Lung (tissue), 11 donors: ENCODE measurements at regions not wholly inside any gene's neighbourhood (a gene's known extent, or its start where the extent isn't known, plus 50 kb on each side); places are given as distances from the start of the nearest gene placed in this dataset.
A peak's percentile ranks its signal among the peaks of the same experiment; 100 is the strongest.

Source experiments
- ATAC-seq: fragments of 200-7000 bp; cut with Tn5 transposase; one replicate; pipeline ENCODE4 v1.9.1; 2020; ENCODE audit warnings: moderate number of reproducible peaks; ENCODE audit not compliant: insufficient read depth, low FRiP score
- DNase-seq, 3 donors: peaks; one replicate each; pipeline ENCODE4 v3.0.0-alpha.2; 2013 to 2017
- H3K27ac ChIP-seq, 2 donors: one replicate each; pipeline ENCODE4 v1.5.1; 2013; ENCODE audit warnings: mild to moderate bottlenecking in 2 of 2, moderate library complexity in 2 of 2, control low read depth in 1 of 2, inconsistent platforms in 1 of 2, low read depth in 1 of 2, low read length in 1 of 2
- H3K27me3 ChIP-seq, 3 donors: one replicate each; pipeline ENCODE4 v1.5.1; 2013; ENCODE audit warnings: low read length in 2 of 3; ENCODE audit not compliant: control insufficient read depth in 3 of 3, insufficient read depth in 3 of 3
- H3K36me3 ChIP-seq, 4 donors: one replicate each; pipeline ENCODE4 v1.5.1; 2013; ENCODE audit warnings: low read length in 4 of 4, mild to moderate bottlenecking in 1 of 4, moderate library complexity in 1 of 4; ENCODE audit not compliant: control insufficient read depth in 4 of 4, insufficient read depth in 4 of 4
- H3K4me1 ChIP-seq, 5 donors: one replicate each; pipeline ENCODE4 v1.5.1; 2013; ENCODE audit warnings: low read length in 5 of 5, mild to moderate bottlenecking in 2 of 5, moderate library complexity in 1 of 5; ENCODE audit not compliant: control insufficient read depth in 5 of 5, insufficient read depth in 5 of 5
- H3K4me3 ChIP-seq: one replicate; pipeline ENCODE4 v1.5.1; 2013; ENCODE audit warnings: mild to moderate bottlenecking, control low read depth, moderate library complexity
- H3K9ac ChIP-seq, 2 donors: one replicate each; pipeline ENCODE4 v1.5.1; 2013; ENCODE audit warnings: low read length in 2 of 2, control low read depth in 1 of 2; ENCODE audit not compliant: insufficient read depth in 1 of 2
- H3K9me3 ChIP-seq, 4 donors: one replicate each; pipeline ENCODE4 v1.5.1; 2013; ENCODE audit warnings: low read length in 3 of 4, mild to moderate bottlenecking in 1 of 4, moderate library complexity in 1 of 4; ENCODE audit not compliant: control insufficient read depth in 4 of 4, insufficient read depth in 3 of 4
- CTCF ChIP-seq: IDR thresholded peaks from 2 replicates; pipeline ENCODE4 v1.5.1; 2012; ENCODE audit warnings: mild to moderate bottlenecking; ENCODE audit errors: control extremely low read depth, extremely low read depth
- WGBS, 2 donors: extraction: QIAGEN DNeasy Blood & Tissue Kit; methylation state at CpG; one replicate each; pipeline ENCODE4 v1.1.7; 2013; 5-methylcytosine and 5-hydroxymethylcytosine counted together
- donor health status: control.
- donor health status: control.
- donor health status: Bipolar disorder and iron deficiency.
- donor health status: healthy.
- donor health status: DM: yes; HTN: yes; CAD: no.

GRCh38 chr3:127135241-127136023 is 57.5 kb upstream of the PRR23E start:
- Histone ChIP-seq H3K36me3 (no peaks in the 10 kb centered on the region), H3K9ac (no peak overlapping the region), H3K4me3 (no peak overlapping the region), H3K27ac (no peak overlapping the region), H3K9me3 (no peaks in the 10 kb centered on the region), H3K4me1 (peaks cover 0 to 9% (median 5%) of the 10 kb centered on the region in 5 donors), H3K27me3 (peaks cover 0 to 40% (median 21%) of the 10 kb centered on the region in 3 donors)
- DNase-seq (peak; percentile 12 to 45 (median 44)), ATAC-seq (peak; percentile 47)
- TF ChIP-seq CTCF: no peak
- 8 to 10% methylated on average over 57 to 58 of the region's 58 CpGs for WGBS, 2 donors

GRCh38 chr3:127136024-127136600 is 56.8 kb upstream of the PRR23E start:
- Histone ChIP-seq H3K36me3 (no peaks in the 10 kb centered on the region), H3K9me3 (no peaks in the 10 kb centered on the region), H3K4me1 (peaks cover 0 to 9% (median 5%) of the 10 kb centered on the region in 5 donors), H3K27ac (no peak overlapping the region), H3K9ac (no peak overlapping the region), H3K4me3 (no peak overlapping the region), H3K27me3 (peaks cover 0 to 40% (median 21%) of the 10 kb centered on the region in 3 donors)
- TF ChIP-seq CTCF: no peak
- ATAC-seq: no peak
- DNase-seq: no peak
- WGBS, 2 donors: 75 to 77% methylated on average over 16 of the region's 16 CpGs

DNA sequence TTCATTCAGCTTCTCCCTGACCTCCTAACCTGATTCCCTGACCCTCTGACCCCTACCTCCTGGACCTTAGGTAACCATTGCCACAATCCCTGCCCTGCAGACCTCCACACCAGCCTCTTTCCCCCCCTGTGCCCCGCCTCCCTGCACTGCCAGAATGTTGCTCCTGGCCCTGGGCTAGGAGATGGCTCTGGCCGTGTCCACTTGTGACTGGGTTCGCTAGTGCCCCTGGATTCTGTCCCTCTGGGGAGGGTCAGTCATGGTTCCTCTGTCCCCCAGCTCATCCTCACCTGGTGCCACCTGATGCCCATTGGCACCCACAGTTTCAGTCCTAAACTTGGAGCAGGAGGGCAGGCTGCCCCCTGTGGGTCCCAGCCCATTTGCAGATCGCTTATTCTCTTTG is 56.2 kb upstream of the PRR23E start:
- H3K4me3 ChIP-seq: no peak overlapping the region
- TF ChIP-seq CTCF: no peak
- no peaks in the 10 kb centered on the region for H3K36me3 ChIP-seq
- H3K9me3 ChIP-seq: no peaks in the 10 kb centered on the region
- no peak for ATAC-seq
- no peak for DNase-seq
- H3K27ac ChIP-seq: no peak overlapping the region
- peaks cover 0 to 38% (median 21%) of the 10 kb centered on the region in 3 donors for H3K27me3 ChIP-seq
- no peak overlapping the region for H3K9ac ChIP-seq
- H3K4me1 ChIP-seq: peaks cover 0 to 9% (median 5%) of the 10 kb centered on the region in 5 donors
- WGBS, 2 donors: 89 to 91% methylated on average over 4 of the region's 4 CpGs
